Liver (tissue), 8 donors: ENCODE measurements at regions not wholly inside any gene's neighbourhood (a gene's known extent, or its start where the extent isn't known, plus 50 kb on each side); places are given as distances from the start of the nearest gene placed in this dataset.

Experiments
- DNase-seq: peaks from one replicate; pipeline ENCODE4 v3.0.0-alpha.2; 2017; ENCODE audit warnings: low spot score
- H3K27ac ChIP-seq, 2 donors: one replicate each; pipeline ENCODE4 v1.7.0; 2013; ENCODE audit warnings: inconsistent platforms in 2 of 2, low read length in 2 of 2, control low read depth in 1 of 2, low read depth in 1 of 2, mild to moderate bottlenecking in 1 of 2
- H3K27me3 ChIP-seq, 4 donors: one replicate each; pipeline versions ENCODE4 v1.6.1 to v1.7.0; 2013; ENCODE audit warnings: low read length in 3 of 4, inconsistent platforms in 1 of 4, mild to moderate bottlenecking in 1 of 4, moderate library complexity in 1 of 4; ENCODE audit not compliant: control insufficient read depth in 4 of 4, insufficient read depth in 4 of 4
- H3K36me3 ChIP-seq, 4 donors: one replicate each; pipeline versions ENCODE4 v1.6.1 to v1.7.0; 2013; ENCODE audit warnings: low read length in 3 of 4, mild to moderate bottlenecking in 3 of 4, low read depth in 1 of 4, moderate library complexity in 1 of 4; ENCODE audit not compliant: control insufficient read depth in 4 of 4, insufficient read depth in 3 of 4
- H3K4me1 ChIP-seq, 4 donors: one replicate each; pipeline versions ENCODE4 v1.6.1 to v1.7.0; 2013; ENCODE audit warnings: low read length in 3 of 4, mild to moderate bottlenecking in 3 of 4, moderate library complexity in 1 of 4; ENCODE audit not compliant: control insufficient read depth in 4 of 4, insufficient read depth in 4 of 4
- H3K4me3 ChIP-seq, 3 donors: one replicate each; pipeline versions ENCODE4 v1.6.1 to v1.7.0; 2013; ENCODE audit warnings: low read length in 3 of 3, control low read depth in 1 of 3, low read depth in 1 of 3, mild to moderate bottlenecking in 1 of 3
- H3K9ac ChIP-seq, 2 donors: one replicate each; pipeline ENCODE4 v1.7.0; 2013; ENCODE audit warnings: low read length in 2 of 2, mild to moderate bottlenecking in 2 of 2, moderate library complexity in 2 of 2, control low read depth in 1 of 2, low read depth in 1 of 2
- H3K9me3 ChIP-seq, 4 donors: one replicate each; pipeline versions ENCODE4 v1.6.1 to v1.7.0; 2013; ENCODE audit warnings: low read length in 3 of 4; ENCODE audit not compliant: control insufficient read depth in 4 of 4
- EGR1 ChIP-seq, 2 donors: IDR thresholded peaks; 2 replicates each; pipeline ENCODE4 v1.6.1; 2016 to 2018; ENCODE audit warnings: antibody characterized with exemption in 2 of 2, low read depth in 2 of 2
- GABPA ChIP-seq, 2 donors: IDR thresholded peaks in 1 of 2; conservative IDR thresholded peaks in 1 of 2; 2 replicates each; pipeline ENCODE4 v1.6.1; 2016; ENCODE audit warnings: antibody characterized with exemption in 2 of 2, mild to moderate bottlenecking in 1 of 2, moderate library complexity in 1 of 2
- HNF4A ChIP-seq, 2 donors: conservative IDR thresholded peaks; 2 replicates each; pipeline ENCODE4 v1.6.1; 2016; ENCODE audit warnings: antibody characterized with exemption in 2 of 2, mild to moderate bottlenecking in 2 of 2
- JUND ChIP-seq, 2 donors: IDR thresholded peaks; 2 replicates each; pipeline ENCODE4 v1.6.1; 2016; ENCODE audit warnings: antibody characterized with exemption in 2 of 2
- NR2F2 ChIP-seq: IDR thresholded peaks from 2 replicates; pipeline ENCODE4 v1.6.1; 2016; ENCODE audit warnings: antibody characterized with exemption
- RAD21 ChIP-seq, 2 donors: IDR thresholded peaks; 2 replicates each; pipeline ENCODE4 v1.6.1; 2016; ENCODE audit warnings: antibody characterized with exemption in 2 of 2, mild to moderate bottlenecking in 2 of 2
- RXRA ChIP-seq, 2 donors: IDR thresholded peaks; 2 replicates each; pipeline ENCODE4 v1.6.1; 2017 to 2018; ENCODE audit warnings: antibody characterized with exemption in 2 of 2, mild to moderate bottlenecking in 1 of 2
- SP1 ChIP-seq: IDR thresholded peaks from 2 replicates; pipeline ENCODE4 v1.6.1; 2018; ENCODE audit warnings: antibody characterized with exemption, mild to moderate bottlenecking
- TAF1 ChIP-seq: conservative IDR thresholded peaks from 2 replicates; pipeline ENCODE4 v1.6.1; 2016; ENCODE audit warnings: antibody characterized with exemption, mild to moderate bottlenecking
- YY1 ChIP-seq: IDR thresholded peaks from 2 replicates; pipeline ENCODE4 v1.6.1; 2016; ENCODE audit warnings: antibody characterized with exemption, mild to moderate bottlenecking
- WGBS: extraction: QIAGEN DNeasy Blood & Tissue Kit; methylation state at CpG from one replicate; pipeline ENCODE4 v1.1.7; 2013; 5-methylcytosine and 5-hydroxymethylcytosine counted together
- TF ChIP-seq, protein P1 (sequence below): IDR thresholded peaks from 2 replicates; pipeline ENCODE4 v1.6.1; 2016; ENCODE audit warnings: antibody characterized with exemption
- TF ChIP-seq, protein P2 (sequence below): IDR thresholded peaks from 2 replicates; pipeline ENCODE4 v1.6.1; 2016; ENCODE audit warnings: antibody characterized with exemption, mild to moderate bottlenecking
- TF ChIP-seq, protein P3 (sequence below): fragments of 150-350 bp; IDR thresholded peaks from 2 replicates; pipeline ENCODE4 v1.5.1; 2017; ENCODE audit warnings: improper control_type of control experiment, low read depth, low read length; ENCODE audit not compliant: missing input control
- TF ChIP-seq, protein P4 (sequence below): IDR thresholded peaks from 2 replicates; pipeline ENCODE4 v1.6.1; 2016; ENCODE audit warnings: antibody characterized with exemption
- TF ChIP-seq, protein P5 (sequence below): IDR thresholded peaks from 2 replicates; pipeline ENCODE4 v1.6.1; 2016; ENCODE audit warnings: antibody characterized with exemption
- donor health status: healthy.
- donor health status: healthy.
- donor health status: healthy.
- donor health status: healthy.
- donor health status: healthy.

DNA sequence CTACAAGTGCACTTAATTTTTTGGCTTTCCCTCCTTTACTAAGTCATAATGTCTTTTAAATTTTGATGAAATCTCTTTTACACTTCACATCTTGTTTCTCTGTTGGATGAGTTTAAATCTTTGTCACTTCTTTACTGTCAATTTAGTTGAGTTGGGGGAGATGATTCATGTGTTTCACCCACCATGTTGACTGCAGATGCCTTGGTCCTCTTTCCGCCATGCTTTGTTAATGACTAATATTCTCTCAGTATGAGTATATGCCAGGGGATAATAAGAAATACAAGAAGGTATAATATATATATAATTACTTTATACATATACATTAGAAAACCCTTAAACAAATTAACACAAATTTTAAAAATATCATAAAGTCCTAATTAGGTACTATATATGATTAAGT is 149.7 kb upstream of the SPRED1 start (continued):
- TF ChIP-seq RXRA (IDR thresholded peaks at IDR 0.05), result no peak
- no peak for TF ChIP-seq JUND (IDR thresholded peaks at IDR 0.05)
- TF ChIP-seq GABPA (IDR thresholded peaks at IDR 0.05 in 1 of 2, conservative IDR thresholded peaks at IDR 0.05 in 1 of 2), result no peak
- TF ChIP-seq NR2F2, result no peak
- no peak for TF ChIP-seq RAD21 (IDR thresholded peaks at IDR 0.05)

DNA sequence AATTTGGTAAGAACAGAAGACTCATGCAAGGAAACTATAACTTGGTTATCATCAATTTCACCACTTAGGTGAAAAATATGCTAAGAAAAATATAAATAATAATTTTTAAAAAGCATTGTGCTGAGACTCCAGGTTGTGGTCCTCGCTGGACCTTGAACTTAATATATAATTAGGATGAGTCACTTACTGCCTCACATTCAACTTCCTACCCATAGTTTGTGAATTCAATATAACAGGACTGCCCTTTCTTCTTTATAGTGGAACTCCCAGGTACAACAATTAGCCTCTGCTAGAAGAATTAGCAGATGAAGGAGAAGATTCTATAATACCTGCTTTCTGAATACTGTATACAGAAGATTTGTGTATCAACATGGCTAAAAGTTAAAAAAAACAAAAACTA is 149.1 kb upstream of the SPRED1 start:
- TF ChIP-seq, protein P1, sequence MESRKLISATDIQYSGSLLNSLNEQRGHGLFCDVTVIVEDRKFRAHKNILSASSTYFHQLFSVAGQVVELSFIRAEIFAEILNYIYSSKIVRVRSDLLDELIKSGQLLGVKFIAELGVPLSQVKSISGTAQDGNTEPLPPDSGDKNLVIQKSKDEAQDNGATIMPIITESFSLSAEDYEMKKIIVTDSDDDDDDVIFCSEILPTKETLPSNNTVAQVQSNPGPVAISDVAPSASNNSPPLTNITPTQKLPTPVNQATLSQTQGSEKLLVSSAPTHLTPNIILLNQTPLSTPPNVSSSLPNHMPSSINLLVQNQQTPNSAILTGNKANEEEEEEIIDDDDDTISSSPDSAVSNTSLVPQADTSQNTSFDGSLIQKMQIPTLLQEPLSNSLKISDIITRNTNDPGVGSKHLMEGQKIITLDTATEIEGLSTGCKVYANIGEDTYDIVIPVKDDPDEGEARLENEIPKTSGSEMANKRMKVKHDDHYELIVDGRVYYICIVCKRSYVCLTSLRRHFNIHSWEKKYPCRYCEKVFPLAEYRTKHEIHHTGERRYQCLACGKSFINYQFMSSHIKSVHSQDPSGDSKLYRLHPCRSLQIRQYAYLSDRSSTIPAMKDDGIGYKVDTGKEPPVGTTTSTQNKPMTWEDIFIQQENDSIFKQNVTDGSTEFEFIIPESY, result no peak
- TF ChIP-seq HNF4A (conservative IDR thresholded peaks at IDR 0.05) (no peak), GABPA (IDR thresholded peaks at IDR 0.05 in 1 of 2, conservative IDR thresholded peaks at IDR 0.05 in 1 of 2) (no peak), RAD21 (IDR thresholded peaks at IDR 0.05) (no peak), TAF1 (no peak), RXRA (IDR thresholded peaks at IDR 0.05) (no peak), EGR1 (IDR thresholded peaks at IDR 0.05; ENCODE audit: low read depth in 2 of 2) (no peak), NR2F2 (no peak), SP1 (no peak), YY1 (no peak)
- TF ChIP-seq, protein P2, sequence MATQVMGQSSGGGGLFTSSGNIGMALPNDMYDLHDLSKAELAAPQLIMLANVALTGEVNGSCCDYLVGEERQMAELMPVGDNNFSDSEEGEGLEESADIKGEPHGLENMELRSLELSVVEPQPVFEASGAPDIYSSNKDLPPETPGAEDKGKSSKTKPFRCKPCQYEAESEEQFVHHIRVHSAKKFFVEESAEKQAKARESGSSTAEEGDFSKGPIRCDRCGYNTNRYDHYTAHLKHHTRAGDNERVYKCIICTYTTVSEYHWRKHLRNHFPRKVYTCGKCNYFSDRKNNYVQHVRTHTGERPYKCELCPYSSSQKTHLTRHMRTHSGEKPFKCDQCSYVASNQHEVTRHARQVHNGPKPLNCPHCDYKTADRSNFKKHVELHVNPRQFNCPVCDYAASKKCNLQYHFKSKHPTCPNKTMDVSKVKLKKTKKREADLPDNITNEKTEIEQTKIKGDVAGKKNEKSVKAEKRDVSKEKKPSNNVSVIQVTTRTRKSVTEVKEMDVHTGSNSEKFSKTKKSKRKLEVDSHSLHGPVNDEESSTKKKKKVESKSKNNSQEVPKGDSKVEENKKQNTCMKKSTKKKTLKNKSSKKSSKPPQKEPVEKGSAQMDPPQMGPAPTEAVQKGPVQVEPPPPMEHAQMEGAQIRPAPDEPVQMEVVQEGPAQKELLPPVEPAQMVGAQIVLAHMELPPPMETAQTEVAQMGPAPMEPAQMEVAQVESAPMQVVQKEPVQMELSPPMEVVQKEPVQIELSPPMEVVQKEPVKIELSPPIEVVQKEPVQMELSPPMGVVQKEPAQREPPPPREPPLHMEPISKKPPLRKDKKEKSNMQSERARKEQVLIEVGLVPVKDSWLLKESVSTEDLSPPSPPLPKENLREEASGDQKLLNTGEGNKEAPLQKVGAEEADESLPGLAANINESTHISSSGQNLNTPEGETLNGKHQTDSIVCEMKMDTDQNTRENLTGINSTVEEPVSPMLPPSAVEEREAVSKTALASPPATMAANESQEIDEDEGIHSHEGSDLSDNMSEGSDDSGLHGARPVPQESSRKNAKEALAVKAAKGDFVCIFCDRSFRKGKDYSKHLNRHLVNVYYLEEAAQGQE, result no peak
- TF ChIP-seq, protein P3, sequence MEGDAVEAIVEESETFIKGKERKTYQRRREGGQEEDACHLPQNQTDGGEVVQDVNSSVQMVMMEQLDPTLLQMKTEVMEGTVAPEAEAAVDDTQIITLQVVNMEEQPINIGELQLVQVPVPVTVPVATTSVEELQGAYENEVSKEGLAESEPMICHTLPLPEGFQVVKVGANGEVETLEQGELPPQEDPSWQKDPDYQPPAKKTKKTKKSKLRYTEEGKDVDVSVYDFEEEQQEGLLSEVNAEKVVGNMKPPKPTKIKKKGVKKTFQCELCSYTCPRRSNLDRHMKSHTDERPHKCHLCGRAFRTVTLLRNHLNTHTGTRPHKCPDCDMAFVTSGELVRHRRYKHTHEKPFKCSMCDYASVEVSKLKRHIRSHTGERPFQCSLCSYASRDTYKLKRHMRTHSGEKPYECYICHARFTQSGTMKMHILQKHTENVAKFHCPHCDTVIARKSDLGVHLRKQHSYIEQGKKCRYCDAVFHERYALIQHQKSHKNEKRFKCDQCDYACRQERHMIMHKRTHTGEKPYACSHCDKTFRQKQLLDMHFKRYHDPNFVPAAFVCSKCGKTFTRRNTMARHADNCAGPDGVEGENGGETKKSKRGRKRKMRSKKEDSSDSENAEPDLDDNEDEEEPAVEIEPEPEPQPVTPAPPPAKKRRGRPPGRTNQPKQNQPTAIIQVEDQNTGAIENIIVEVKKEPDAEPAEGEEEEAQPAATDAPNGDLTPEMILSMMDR, result no peak
- TF ChIP-seq, protein P4, sequence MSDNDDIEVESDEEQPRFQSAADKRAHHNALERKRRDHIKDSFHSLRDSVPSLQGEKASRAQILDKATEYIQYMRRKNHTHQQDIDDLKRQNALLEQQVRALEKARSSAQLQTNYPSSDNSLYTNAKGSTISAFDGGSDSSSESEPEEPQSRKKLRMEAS, result no peak
- TF ChIP-seq, protein P5, sequence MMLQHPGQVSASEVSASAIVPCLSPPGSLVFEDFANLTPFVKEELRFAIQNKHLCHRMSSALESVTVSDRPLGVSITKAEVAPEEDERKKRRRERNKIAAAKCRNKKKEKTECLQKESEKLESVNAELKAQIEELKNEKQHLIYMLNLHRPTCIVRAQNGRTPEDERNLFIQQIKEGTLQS, result no peak
- no peak for DNase-seq
- no peak overlapping the region for H3K27ac ChIP-seq
- no peak overlapping the region for H3K9ac ChIP-seq
- H3K9me3 ChIP-seq, result no peaks in the 10 kb centered on the region
- no peaks in the 10 kb centered on the region for H3K36me3 ChIP-seq
- no peaks in the 10 kb centered on the region for H3K4me1 ChIP-seq
- H3K4me3 ChIP-seq, result no peak overlapping the region
- peaks cover 0 to 2% (median 0%) of the 10 kb centered on the region in 4 donors for H3K27me3 ChIP-seq
- WGBS, result 75% methylated on average over 1 of the region's 1 CpG
